IPS-18a (cell line): ENCODE measurements at regions not wholly inside any gene's neighbourhood (a gene's known extent, or its start where the extent isn't known, plus 50 kb on each side); places are given as distances from the start of the nearest gene placed in this dataset.

Experiments
- H3K27ac ChIP-seq: one replicate; pipeline ENCODE4 v1.5.1; 2013; ENCODE audit warnings: low read length
- H3K27me3 ChIP-seq: one replicate; pipeline ENCODE4 v1.6.1; 2013; ENCODE audit warnings: mild to moderate bottlenecking, low read length; ENCODE audit not compliant: control insufficient read depth, insufficient read depth
- H3K36me3 ChIP-seq: one replicate; pipeline ENCODE4 v1.6.1; 2013; ENCODE audit warnings: low read depth, low read length; ENCODE audit not compliant: control insufficient read depth
- H3K4me1 ChIP-seq: one replicate; pipeline ENCODE4 v1.6.1; 2013; ENCODE audit warnings: low read depth, low read length; ENCODE audit not compliant: control insufficient read depth
- H3K4me3 ChIP-seq: one replicate; pipeline ENCODE4 v1.5.1; 2013; ENCODE audit warnings: low read length
- H3K9ac ChIP-seq: one replicate; pipeline ENCODE4 v1.6.1; 2013; ENCODE audit warnings: mild to moderate bottlenecking, low read length, moderate library complexity
- H3K9me3 ChIP-seq: one replicate; pipeline ENCODE4 v1.6.1; 2013; ENCODE audit warnings: low read depth, low read length; ENCODE audit not compliant: control insufficient read depth

- H3K27ac ChIP-seq: no peak overlapping the region
- no peaks in the 10 kb centered on the region for H3K27me3 ChIP-seq
- no peaks in the 10 kb centered on the region for H3K9me3 ChIP-seq
- no peaks in the 10 kb centered on the region for H3K4me1 ChIP-seq
- H3K9ac ChIP-seq: no peak overlapping the region
- H3K4me3 ChIP-seq: no peak overlapping the region
- no peaks in the 10 kb centered on the region for H3K36me3 ChIP-seq
Measured at GRCh38 chr3:84140631-84141030, 818.2 kb upstream of the CADM2 start.

DNA sequence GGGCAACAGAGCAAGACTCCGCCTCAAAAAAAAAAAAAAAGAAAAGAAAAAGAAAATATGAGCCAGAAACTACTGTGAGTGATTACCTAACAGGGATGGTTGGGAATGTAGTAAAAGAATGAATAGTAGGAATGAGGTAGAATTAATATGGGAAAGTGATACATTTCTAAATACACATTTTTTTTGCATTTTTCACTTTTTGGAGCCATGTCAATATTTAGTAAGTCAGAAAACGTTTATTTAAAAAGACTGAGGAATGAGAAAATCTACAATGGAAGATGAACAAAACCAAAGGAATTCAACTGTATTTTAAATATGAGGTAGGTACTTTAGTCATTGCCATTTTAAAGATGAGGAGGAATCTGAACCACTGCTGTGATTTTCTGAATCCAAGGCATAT, 817.2 kb upstream of the CADM2 start:
- Histone ChIP-seq H3K36me3 (no peaks in the 10 kb centered on the region), H3K9ac (no peak overlapping the region), H3K27me3 (no peaks in the 10 kb centered on the region), H3K27ac (no peak overlapping the region), H3K9me3 (no peaks in the 10 kb centered on the region), H3K4me3 (no peak overlapping the region), H3K4me1 (no peaks in the 10 kb centered on the region)

DNA sequence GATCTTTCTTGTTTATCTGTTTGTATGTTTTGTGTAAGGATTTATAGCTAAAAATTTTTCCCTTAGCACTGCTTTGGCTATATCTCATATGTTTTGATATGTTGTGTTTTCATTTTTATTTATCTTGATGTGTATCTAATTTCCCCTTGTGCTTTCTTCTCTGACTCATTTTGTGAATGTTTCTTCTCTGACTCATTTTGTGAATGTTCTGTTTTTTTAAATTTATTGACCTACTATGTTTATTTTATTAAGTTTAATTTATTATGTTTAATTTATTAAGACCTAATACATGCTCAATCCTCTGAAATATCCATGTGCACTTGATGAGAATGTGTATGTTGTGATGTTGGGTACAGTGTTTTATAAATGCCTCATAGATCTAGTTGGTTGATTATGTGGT, 793.5 kb upstream of the CADM2 start:
- H3K4me3 ChIP-seq: no peak overlapping the region
- peaks cover 1% of the 10 kb centered on the region for H3K9me3 ChIP-seq
- no peaks in the 10 kb centered on the region for H3K4me1 ChIP-seq
- H3K36me3 ChIP-seq: no peaks in the 10 kb centered on the region
- H3K9ac ChIP-seq: no peak overlapping the region
- H3K27ac ChIP-seq: no peak overlapping the region
- no peaks in the 10 kb centered on the region for H3K27me3 ChIP-seq

GRCh38 chr3:84175449-84175848, 783.3 kb upstream of the CADM2 start:
- Histone ChIP-seq H3K36me3 (no peaks in the 10 kb centered on the region), H3K27ac (no peak overlapping the region), H3K27me3 (no peaks in the 10 kb centered on the region), H3K4me1 (no peaks in the 10 kb centered on the region), H3K4me3 (no peak overlapping the region), H3K9me3 (peaks cover 4% of the 10 kb centered on the region), H3K9ac (no peak overlapping the region)

DNA sequence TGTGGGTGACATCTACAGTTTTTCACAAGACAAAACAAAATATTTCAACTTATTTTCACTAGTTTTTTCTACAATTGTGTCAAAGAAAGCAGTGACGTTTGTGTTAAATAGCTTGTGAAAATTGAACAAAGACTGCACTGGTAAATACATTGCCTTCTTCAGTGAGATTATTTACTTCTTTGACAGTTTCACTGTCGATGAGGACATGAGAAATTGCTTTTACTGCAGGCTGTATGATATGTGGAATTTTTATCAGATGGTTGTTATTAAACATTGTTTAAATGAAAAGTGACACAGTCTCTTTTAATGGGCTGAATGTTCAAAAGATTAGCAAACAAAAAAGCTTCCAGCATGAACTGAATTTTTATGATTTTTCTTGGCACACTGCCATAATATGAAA, 773.9 kb upstream of the CADM2 start:
- no peaks in the 10 kb centered on the region for H3K27me3 ChIP-seq
- no peaks in the 10 kb centered on the region for H3K4me1 ChIP-seq
- no peak overlapping the region for H3K4me3 ChIP-seq
- H3K36me3 ChIP-seq: no peaks in the 10 kb centered on the region
- no peak overlapping the region for H3K9ac ChIP-seq
- no peaks in the 10 kb centered on the region for H3K9me3 ChIP-seq
- no peak overlapping the region for H3K27ac ChIP-seq

- Histone ChIP-seq H3K4me3 (no peak overlapping the region), H3K27ac (no peak overlapping the region), H3K9me3 (peaks cover 3% of the 10 kb centered on the region), H3K9ac (no peak overlapping the region), H3K4me1 (no peaks in the 10 kb centered on the region), H3K27me3 (no peaks in the 10 kb centered on the region), H3K36me3 (no peaks in the 10 kb centered on the region)
Measured at GRCh38 chr3:84194029-84194428, 764.8 kb upstream of the CADM2 start.

DNA sequence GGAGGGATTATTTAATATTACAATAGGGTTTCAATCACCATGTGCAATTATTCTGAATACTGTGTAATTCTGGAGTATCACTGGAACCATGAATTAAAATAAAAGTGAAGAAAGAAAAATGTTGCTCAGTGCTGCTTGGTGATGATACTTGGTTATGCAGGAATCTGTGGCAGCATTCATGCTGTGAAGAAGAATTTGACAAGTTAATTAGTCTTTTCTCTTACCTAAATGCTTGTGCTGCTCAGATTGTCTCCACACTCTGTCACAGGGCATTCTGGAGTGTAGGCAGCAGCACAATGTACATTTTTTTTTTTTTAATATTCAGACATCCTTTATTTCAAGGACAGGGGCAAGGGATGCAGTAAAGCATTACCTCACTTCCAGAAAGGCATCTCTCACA, 749.3 kb upstream of the CADM2 start:
- H3K4me1 ChIP-seq: peaks cover 9% of the 10 kb centered on the region
- no peaks in the 10 kb centered on the region for H3K36me3 ChIP-seq
- H3K27ac ChIP-seq: no peak overlapping the region
- no peak overlapping the region for H3K4me3 ChIP-seq
- no peak overlapping the region for H3K9ac ChIP-seq
- H3K27me3 ChIP-seq: no peaks in the 10 kb centered on the region
- no peaks in the 10 kb centered on the region for H3K9me3 ChIP-seq

DNA sequence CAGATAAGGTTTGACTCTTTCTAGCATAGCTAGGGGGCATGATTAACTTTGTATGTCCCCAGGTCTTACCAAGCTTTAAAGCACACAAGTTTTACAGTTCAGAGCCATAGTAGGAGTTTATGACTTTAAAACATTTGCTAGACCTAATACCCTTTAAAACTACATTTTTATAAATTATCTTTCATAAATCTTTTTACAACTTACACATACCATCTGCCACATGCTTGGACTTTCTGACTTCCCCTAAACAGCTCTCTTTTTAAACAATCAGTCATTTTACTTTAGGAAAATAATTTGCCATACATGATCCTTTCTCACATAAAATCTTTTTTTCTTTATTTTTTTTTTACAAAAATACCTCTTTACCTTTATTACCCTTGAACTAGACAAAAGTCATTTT, 735.3 kb upstream of the CADM2 start:
- Histone ChIP-seq H3K27me3 (no peaks in the 10 kb centered on the region), H3K27ac (no peak overlapping the region), H3K9me3 (peaks cover 41% of the 10 kb centered on the region), H3K4me3 (no peak overlapping the region), H3K36me3 (no peaks in the 10 kb centered on the region), H3K9ac (no peak overlapping the region), H3K4me1 (no peaks in the 10 kb centered on the region)

DNA sequence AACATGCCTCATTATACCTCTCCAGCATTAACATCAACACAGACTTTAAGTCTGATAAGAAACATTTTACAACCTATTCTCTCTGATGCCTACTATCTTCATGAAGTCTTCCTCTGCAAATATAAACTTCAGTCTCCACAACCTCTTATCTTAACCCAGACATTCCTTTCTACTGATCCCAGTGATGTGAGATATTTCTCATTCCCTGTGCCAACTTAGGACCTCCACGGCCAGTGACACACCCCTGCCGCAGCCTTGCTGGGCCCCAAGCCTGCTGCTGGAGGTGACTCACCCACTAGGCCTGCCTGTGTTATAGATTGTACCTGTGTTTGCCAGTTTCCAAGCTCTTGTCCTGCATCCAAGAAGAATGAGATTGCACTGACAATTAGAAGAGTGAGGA, 734.5 kb upstream of the CADM2 start:
- Histone ChIP-seq H3K4me3 (no peak overlapping the region), H3K27ac (no peak overlapping the region), H3K9ac (no peak overlapping the region), H3K4me1 (no peaks in the 10 kb centered on the region), H3K9me3 (peaks cover 41% of the 10 kb centered on the region), H3K27me3 (no peaks in the 10 kb centered on the region), H3K36me3 (no peaks in the 10 kb centered on the region)

DNA sequence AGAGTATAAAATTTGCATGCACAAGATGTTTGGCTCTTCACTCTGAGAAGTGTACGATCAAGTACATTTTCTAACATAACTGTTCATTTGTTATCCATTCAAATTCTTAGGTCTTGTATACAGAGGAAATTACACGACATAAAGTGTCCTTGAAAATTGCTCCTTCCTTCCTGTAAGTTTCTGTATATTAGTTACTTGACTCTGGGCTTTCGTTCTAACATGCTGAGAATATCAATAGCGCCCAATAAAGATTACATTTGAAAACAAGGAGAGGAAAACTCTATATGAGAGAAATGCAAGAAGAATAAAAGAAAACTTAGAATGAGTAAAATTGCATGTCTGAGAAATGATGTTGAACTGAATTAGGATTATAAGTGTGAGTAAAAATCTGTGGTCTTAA, 722.5 kb upstream of the CADM2 start:
- H3K9me3 ChIP-seq: no peaks in the 10 kb centered on the region
- H3K4me3 ChIP-seq: no peak overlapping the region
- H3K27me3 ChIP-seq: no peaks in the 10 kb centered on the region
- H3K27ac ChIP-seq: no peak overlapping the region
- H3K36me3 ChIP-seq: no peaks in the 10 kb centered on the region
- no peak overlapping the region for H3K9ac ChIP-seq
- no peaks in the 10 kb centered on the region for H3K4me1 ChIP-seq

DNA sequence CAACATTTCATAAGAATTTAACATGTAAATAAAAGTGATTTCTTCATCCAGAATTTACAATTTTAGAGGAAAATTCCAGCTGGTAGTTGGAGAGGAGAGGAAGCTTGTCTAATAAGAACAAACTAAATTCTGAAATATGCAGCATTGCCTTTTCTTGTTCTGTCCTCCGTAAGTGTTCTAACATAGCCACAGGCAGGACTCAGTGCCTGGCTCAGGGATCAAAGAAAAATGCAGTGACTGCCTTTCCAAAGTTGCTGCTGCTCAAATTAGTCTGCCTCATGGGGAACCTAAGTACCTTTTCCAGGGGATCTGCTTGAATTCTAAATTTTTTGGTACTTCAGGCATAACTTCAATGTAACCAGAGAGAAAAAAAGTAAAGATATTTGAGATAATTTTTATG, 713.0 kb upstream of the CADM2 start:
- no peak overlapping the region for H3K9ac ChIP-seq
- no peaks in the 10 kb centered on the region for H3K9me3 ChIP-seq
- no peak overlapping the region for H3K27ac ChIP-seq
- H3K4me1 ChIP-seq: no peaks in the 10 kb centered on the region
- no peaks in the 10 kb centered on the region for H3K27me3 ChIP-seq
- H3K4me3 ChIP-seq: no peak overlapping the region
- H3K36me3 ChIP-seq: no peaks in the 10 kb centered on the region

- H3K9me3 ChIP-seq: no peaks in the 10 kb centered on the region
- no peak overlapping the region for H3K4me3 ChIP-seq
- H3K9ac ChIP-seq: no peak overlapping the region
- H3K4me1 ChIP-seq: no peaks in the 10 kb centered on the region
- H3K27me3 ChIP-seq: no peaks in the 10 kb centered on the region
- H3K36me3 ChIP-seq: no peaks in the 10 kb centered on the region
- no peak overlapping the region for H3K27ac ChIP-seq
Measured at GRCh38 chr3:84260596-84260995, 698.2 kb upstream of the CADM2 start.

DNA sequence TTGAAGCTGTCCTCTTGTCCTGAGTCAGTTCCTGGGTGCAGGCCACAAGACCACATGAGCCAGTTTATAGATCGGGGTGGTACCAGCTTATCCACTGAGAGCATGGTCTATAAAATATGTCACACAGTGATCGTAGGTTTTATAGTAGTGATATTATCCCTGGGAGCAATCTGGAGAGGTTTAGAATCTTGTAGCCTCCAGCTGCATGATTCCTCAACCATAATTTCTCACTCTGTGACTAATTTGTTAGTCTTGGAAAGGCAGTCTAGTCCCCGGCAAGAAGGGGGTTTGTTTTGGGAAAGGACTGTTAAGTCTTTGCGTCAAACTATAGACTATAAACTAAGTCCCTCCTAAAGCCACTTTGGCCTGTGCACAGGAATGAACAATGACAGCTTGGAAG, 693.0 kb upstream of the CADM2 start:
- H3K9ac ChIP-seq: no peak overlapping the region
- H3K4me1 ChIP-seq: no peaks in the 10 kb centered on the region
- H3K36me3 ChIP-seq: no peaks in the 10 kb centered on the region
- no peaks in the 10 kb centered on the region for H3K27me3 ChIP-seq
- H3K27ac ChIP-seq: no peak overlapping the region
- H3K4me3 ChIP-seq: no peak overlapping the region
- no peaks in the 10 kb centered on the region for H3K9me3 ChIP-seq
